ENCODE measurements at regions not wholly inside any gene's neighbourhood (a gene's known extent, or its start where the extent isn't known, plus 50 kb on each side); places are given as distances from the start of the nearest gene placed in this dataset.

DNA sequence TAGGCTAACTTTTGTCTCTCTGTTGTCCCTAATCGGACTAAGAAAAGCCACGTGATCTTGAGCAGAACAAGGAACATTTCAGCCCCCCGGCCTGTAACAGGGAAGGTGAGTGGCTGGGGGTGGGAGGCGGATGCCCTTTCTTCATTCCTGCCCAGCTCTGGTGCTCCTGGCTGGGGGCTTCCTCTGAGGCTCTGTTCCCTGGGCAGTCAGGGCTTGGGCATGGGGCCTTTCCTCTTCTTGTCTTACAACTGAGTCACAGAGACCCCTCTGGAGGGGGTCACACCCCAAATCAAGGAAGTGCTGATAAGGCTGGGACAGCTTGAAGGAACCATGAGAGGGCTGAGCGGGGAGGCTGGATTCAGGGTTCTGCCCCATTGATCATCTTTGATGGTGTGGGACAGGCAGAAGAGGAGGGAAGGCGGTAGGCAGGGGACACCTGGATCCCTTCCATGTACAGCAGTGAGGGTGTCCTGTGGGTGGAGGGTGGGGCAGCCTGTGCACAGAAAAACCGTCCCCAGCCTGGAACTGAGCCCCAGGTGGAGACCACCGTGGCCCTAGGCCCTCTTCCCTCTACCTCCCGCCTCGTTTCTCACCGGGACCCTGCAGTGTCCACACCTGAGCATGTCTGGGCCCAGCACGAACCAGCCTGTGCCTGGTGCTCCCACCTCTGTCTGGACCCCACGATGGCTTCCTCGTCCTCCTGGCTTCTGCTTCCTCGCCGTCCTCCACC, 257.7 kb upstream of the IRX1 start:
- Histone ChIP-seq H3K27me3 (replicated peaks in 1 of 4; ENCODE audit: control extremely low read depth in 1 of 4, control insufficient read depth in 3 of 4, insufficient read depth in 4 of 4, low read length in 3 of 4) (no peaks in the 10 kb centered on the region), H3K27ac (ENCODE audit: low read length in 2 of 2) (no peak overlapping the region), H3K36me3 (replicated peaks in 1 of 2; ENCODE audit: control extremely low read depth in 1 of 2, control insufficient read depth in 1 of 2, extremely low read depth in 1 of 2, insufficient read depth in 2 of 2, low read length in 1 of 2) (no peaks in the 10 kb centered on the region), H3K4me2 (replicated peaks; ENCODE audit: low read depth, low read length, poor library complexity, severe bottlenecking) (no peak overlapping the region), H3K4me1 (ENCODE audit: control insufficient read depth in 2 of 2, insufficient read depth in 2 of 2, low read length in 2 of 2) (no peaks in the 10 kb centered on the region), H3K9ac (ENCODE audit: low read length) (no peak overlapping the region), H3K4me3 (ENCODE audit: control extremely low read depth in 1 of 5, extremely low read depth in 1 of 5, insufficient read depth in 1 of 5, low read depth in 2 of 5, low read length in 4 of 5) (no peak overlapping the region), H2AFZ (ENCODE audit: insufficient read depth, low read depth, low read length, poor library complexity, severe bottlenecking) (no peak overlapping the region), H4K20me1 (ENCODE audit: control insufficient read depth, insufficient read depth, low read length, poor library complexity, severe bottlenecking) (no peaks in the 10 kb centered on the region), H3K9me3 (ENCODE audit: control extremely low read depth in 1 of 3, control insufficient read depth in 2 of 3, insufficient read depth in 1 of 3, low read length in 2 of 3) (peaks cover 0 to 52% (median 0%) of the 10 kb centered on the region in 3 donors), H3K79me2 (ENCODE audit: control insufficient read depth, insufficient read depth, low read length) (no peaks in the 10 kb centered on the region)
- TF ChIP-seq, protein P1, sequence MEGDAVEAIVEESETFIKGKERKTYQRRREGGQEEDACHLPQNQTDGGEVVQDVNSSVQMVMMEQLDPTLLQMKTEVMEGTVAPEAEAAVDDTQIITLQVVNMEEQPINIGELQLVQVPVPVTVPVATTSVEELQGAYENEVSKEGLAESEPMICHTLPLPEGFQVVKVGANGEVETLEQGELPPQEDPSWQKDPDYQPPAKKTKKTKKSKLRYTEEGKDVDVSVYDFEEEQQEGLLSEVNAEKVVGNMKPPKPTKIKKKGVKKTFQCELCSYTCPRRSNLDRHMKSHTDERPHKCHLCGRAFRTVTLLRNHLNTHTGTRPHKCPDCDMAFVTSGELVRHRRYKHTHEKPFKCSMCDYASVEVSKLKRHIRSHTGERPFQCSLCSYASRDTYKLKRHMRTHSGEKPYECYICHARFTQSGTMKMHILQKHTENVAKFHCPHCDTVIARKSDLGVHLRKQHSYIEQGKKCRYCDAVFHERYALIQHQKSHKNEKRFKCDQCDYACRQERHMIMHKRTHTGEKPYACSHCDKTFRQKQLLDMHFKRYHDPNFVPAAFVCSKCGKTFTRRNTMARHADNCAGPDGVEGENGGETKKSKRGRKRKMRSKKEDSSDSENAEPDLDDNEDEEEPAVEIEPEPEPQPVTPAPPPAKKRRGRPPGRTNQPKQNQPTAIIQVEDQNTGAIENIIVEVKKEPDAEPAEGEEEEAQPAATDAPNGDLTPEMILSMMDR (IDR thresholded peaks at IDR 0.05): no peak
- TF ChIP-seq EZH2 (IDR thresholded peaks at IDR 0.05; ENCODE audit: borderline replicate concordance, insufficient read depth, low read depth, low read length, poor library complexity, severe bottlenecking): no peak
- Mint-ChIP-seq H3K27ac (no peak overlapping the region), H3K27me3 (no peaks in the 10 kb centered on the region), H3K9me3 (ENCODE audit: insufficient read depth) (no peaks in the 10 kb centered on the region), H3K4me3 (no peak overlapping the region), H3K4me1 (no peaks in the 10 kb centered on the region)
- DNase-seq: no peak
- 89% methylated on average over 16 of the region's 16 CpGs for WGBS (ENCODE audit: insufficient coverage)
- POLR2A ChIA-PET: no interaction called here
- intact Hi-C loops (cut with micrococcal nuclease): no loop called here
- CTCF ChIA-PET: no interaction called here
- no peak for ATAC-seq (ENCODE audit: low read depth)

DNA sequence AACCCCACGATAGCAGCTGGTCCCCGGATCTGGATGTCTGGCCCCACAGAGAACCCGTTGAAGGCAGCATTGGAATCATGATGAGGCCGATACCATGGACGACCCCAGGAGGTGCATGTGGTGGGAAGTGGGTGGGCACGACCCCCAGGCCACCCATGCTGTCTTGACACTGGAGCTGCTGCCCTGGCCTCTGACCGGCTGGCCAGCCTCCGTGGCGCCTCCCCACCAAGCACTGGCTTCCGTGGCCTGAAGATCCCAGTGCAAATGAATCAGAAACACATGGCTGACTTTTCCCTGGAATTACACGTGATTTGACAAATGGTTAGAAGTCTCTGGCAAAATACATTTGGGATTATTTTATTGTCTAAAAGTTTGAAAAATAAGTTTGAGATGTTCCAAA, 259.0 kb upstream of the IRX1 start:
- DNase-seq: no peak
- Histone ChIP-seq H3K27ac (ENCODE audit: low read length in 2 of 2) (no peak overlapping the region), H4K20me1 (ENCODE audit: control insufficient read depth, insufficient read depth, low read length, poor library complexity, severe bottlenecking) (no peaks in the 10 kb centered on the region), H3K9ac (ENCODE audit: low read length) (no peak overlapping the region), H3K36me3 (replicated peaks in 1 of 2; ENCODE audit: control extremely low read depth in 1 of 2, control insufficient read depth in 1 of 2, extremely low read depth in 1 of 2, insufficient read depth in 2 of 2, low read length in 1 of 2) (no peaks in the 10 kb centered on the region), H3K79me2 (ENCODE audit: control insufficient read depth, insufficient read depth, low read length) (no peaks in the 10 kb centered on the region), H3K4me1 (ENCODE audit: control insufficient read depth in 2 of 2, insufficient read depth in 2 of 2, low read length in 2 of 2) (no peaks in the 10 kb centered on the region), H3K9me3 (ENCODE audit: control extremely low read depth in 1 of 3, control insufficient read depth in 2 of 3, insufficient read depth in 1 of 3, low read length in 2 of 3) (peaks cover 0 to 52% (median 0%) of the 10 kb centered on the region in 3 donors), H2AFZ (ENCODE audit: insufficient read depth, low read depth, low read length, poor library complexity, severe bottlenecking) (no peak overlapping the region), H3K4me2 (replicated peaks; ENCODE audit: low read depth, low read length, poor library complexity, severe bottlenecking) (no peak overlapping the region), H3K27me3 (replicated peaks in 1 of 4; ENCODE audit: control extremely low read depth in 1 of 4, control insufficient read depth in 3 of 4, insufficient read depth in 4 of 4, low read length in 3 of 4) (no peaks in the 10 kb centered on the region), H3K4me3 (ENCODE audit: control extremely low read depth in 1 of 5, extremely low read depth in 1 of 5, insufficient read depth in 1 of 5, low read depth in 2 of 5, low read length in 4 of 5) (no peak overlapping the region)
- ATAC-seq (ENCODE audit: low read depth): no peak
- WGBS (ENCODE audit: insufficient coverage): 77% methylated on average over 9 of the region's 11 CpGs
- POLR2A ChIA-PET: no interaction called here
- Mint-ChIP-seq H3K4me1 (no peaks in the 10 kb centered on the region), H3K27ac (no peak overlapping the region), H3K9me3 (ENCODE audit: insufficient read depth) (no peaks in the 10 kb centered on the region), H3K27me3 (no peaks in the 10 kb centered on the region), H3K4me3 (no peak overlapping the region)
- CTCF ChIA-PET: no interaction called here
- no peak for TF ChIP-seq EZH2 (IDR thresholded peaks at IDR 0.05; ENCODE audit: borderline replicate concordance, insufficient read depth, low read depth, low read length, poor library complexity, severe bottlenecking)
- TF ChIP-seq, protein P1 (IDR thresholded peaks at IDR 0.05): no peak
- intact Hi-C loops (cut with micrococcal nuclease): no loop called here
